HG02973 (cell line): ENCODE measurements at regions not wholly inside any gene's neighbourhood (a gene's known extent, or its start where the extent isn't known, plus 50 kb on each side); places are given as distances from the start of the nearest gene placed in this dataset.
"Not testable (repeated sequence)": the region's sequence is repeated elsewhere in the genome, so short reads cannot be mapped to it uniquely, and the experiment has no call there.

Experiments used
- ATAC-seq: cut with Tn5 transposase; IDR thresholded peaks from one replicate; pipeline ENCODE4 v1.9.1; 2021; ENCODE audit warnings: moderate library complexity; ENCODE audit not compliant: unreplicated experiment

- ATAC-seq: no peak
Measured at GRCh38 chr3:144873066-144873465, 901.4 kb downstream of the DIPK2A start.

- no peak for ATAC-seq
Measured at GRCh38 chr3:144875211-144875610, 903.6 kb downstream of the DIPK2A start.

- no peak for ATAC-seq
Measured at GRCh38 chr3:144877356-144877755, 905.7 kb downstream of the DIPK2A start.

GRCh38 chr3:144879701-144880100, 908.1 kb downstream of the DIPK2A start:
- no peak for ATAC-seq

GRCh38 chr3:144893980-144894379, 922.4 kb downstream of the DIPK2A start:
- no peak for ATAC-seq

GRCh38 chr3:144894576-144894975, 923.0 kb downstream of the DIPK2A start:
- no peak for ATAC-seq

GRCh38 chr3:144900366-144900765, 928.7 kb downstream of the DIPK2A start:
- ATAC-seq: no peak

- not testable (repeated sequence) for ATAC-seq
Measured at GRCh38 chr3:144907581-144907980, 936.0 kb downstream of the DIPK2A start.

GRCh38 chr3:144912968-144913367, 941.3 kb downstream of the DIPK2A start:
- ATAC-seq: no peak

- ATAC-seq: no peak
Measured at GRCh38 chr3:144915202-144915601, 943.6 kb downstream of the DIPK2A start.

GRCh38 chr3:144921710-144922109, 950.1 kb downstream of the DIPK2A start:
- no peak for ATAC-seq

GRCh38 chr3:144923046-144923775, 951.6 kb downstream of the DIPK2A start:
- ATAC-seq: no peak

- no peak for ATAC-seq
Measured at GRCh38 chr3:144930431-144930830, 958.8 kb downstream of the DIPK2A start.

- no peak for ATAC-seq
Measured at GRCh38 chr3:144931590-144931989, 960.0 kb downstream of the DIPK2A start.

- ATAC-seq: no peak
Measured at GRCh38 chr3:144942093-144942837, 970.6 kb downstream of the DIPK2A start.

- ATAC-seq: no peak
Measured at GRCh38 chr3:144942838-144943197, 971.2 kb downstream of the DIPK2A start.

- no peak for ATAC-seq
Measured at GRCh38 chr3:144947895-144948294, 976.3 kb downstream of the DIPK2A start.

- ATAC-seq: no peak
Measured at GRCh38 chr3:144948711-144949110, 977.1 kb downstream of the DIPK2A start.

GRCh38 chr3:144953959-144954358, 982.3 kb downstream of the DIPK2A start:
- no peak for ATAC-seq

GRCh38 chr3:144957398-144958101, 985.9 kb downstream of the DIPK2A start:
- no peak for ATAC-seq

- no peak for ATAC-seq
Measured at GRCh38 chr3:144963810-144964209, 992.2 kb downstream of the DIPK2A start.

- no peak for ATAC-seq
Measured at GRCh38 chr3:144966560-144966959, 994.9 kb downstream of the DIPK2A start.
